Osteoblast (primary cell): ENCODE measurements at regions not wholly inside any gene's neighbourhood (a gene's known extent, or its start where the extent isn't known, plus 50 kb on each side); places are given as distances from the start of the nearest gene placed in this dataset.

Experiments
- DNase-seq: peaks from one replicate; pipeline ENCODE4 v3.0.0; 2011; ENCODE audit warnings: low spot score, mixed read lengths; ENCODE audit not compliant: insufficient read length; ENCODE audit errors: missing footprints
- H2AFZ ChIP-seq: 2 replicates; pipeline ENCODE4 v1.6.0; 2011; ENCODE audit warnings: mild to moderate bottlenecking, low read length
- H3K27ac ChIP-seq: 2 replicates; pipeline ENCODE4 v1.5.1; 2011; ENCODE audit warnings: mild to moderate bottlenecking, low read depth, low read length, moderate library complexity
- H3K27me3 ChIP-seq: 2 replicates; pipeline ENCODE4 v1.6.0; 2012; ENCODE audit warnings: mild to moderate bottlenecking, control low read depth, inconsistent platforms, low read length, moderate library complexity; ENCODE audit not compliant: insufficient read depth
- H3K36me3 ChIP-seq: 2 replicates; pipeline ENCODE4 v1.5.1; 2011; ENCODE audit warnings: mild to moderate bottlenecking, low read length, control low read depth, moderate library complexity; ENCODE audit not compliant: insufficient read depth
- H3K4me1 ChIP-seq: 2 replicates; pipeline ENCODE4 v1.5.1; 2011; ENCODE audit warnings: mild to moderate bottlenecking, low read length, control low read depth, moderate library complexity; ENCODE audit not compliant: insufficient read depth
- H3K4me2 ChIP-seq: 2 replicates; pipeline ENCODE4 v1.6.0; 2011; ENCODE audit warnings: mild to moderate bottlenecking, low read length; ENCODE audit not compliant: insufficient read depth
- H3K4me3 ChIP-seq: fragments of 200-600 bp; sonication (generic); 3 replicates; pipeline ENCODE4 v1.5.1; 2012; ENCODE audit warnings: mild to moderate bottlenecking, low read length, inconsistent platforms; ENCODE audit not compliant: insufficient read depth
- H3K79me2 ChIP-seq: 2 replicates; pipeline ENCODE4 v1.6.0; 2012; ENCODE audit warnings: mild to moderate bottlenecking, low read length, control low read depth, inconsistent platforms; ENCODE audit not compliant: insufficient read depth
- H3K9me3 ChIP-seq: 2 replicates; pipeline ENCODE4 v1.5.1; 2011; ENCODE audit warnings: low read depth, low read length, control low read depth
- H4K20me1 ChIP-seq: 2 replicates; pipeline ENCODE4 v1.6.0; 2012; ENCODE audit warnings: mild to moderate bottlenecking, low read length, control low read depth; ENCODE audit not compliant: insufficient read depth
- CTCF ChIP-seq: IDR thresholded peaks from 2 replicates; pipeline ENCODE4 v1.5.1; 2011; ENCODE audit warnings: mild to moderate bottlenecking, low read depth, low read length, moderate library complexity; ENCODE audit errors: extremely low read depth

- Histone ChIP-seq H3K36me3 (no peaks in the 10 kb centered on the region), H3K4me1 (no peaks in the 10 kb centered on the region), H3K79me2 (no peaks in the 10 kb centered on the region), H3K4me3 (no peak overlapping the region), H3K9me3 (no peaks in the 10 kb centered on the region), H3K27ac (no peak overlapping the region), H3K27me3 (no peaks in the 10 kb centered on the region), H2AFZ (no peak overlapping the region), H4K20me1 (no peaks in the 10 kb centered on the region), H3K4me2 (no peak overlapping the region)
- TF ChIP-seq CTCF, result no peak
- no peak for DNase-seq
Measured at GRCh38 chr20:54717983-54718382, 242.6 kb downstream of the DOK5 start.

GRCh38 chr20:54716790-54717189 lies 241.4 kb downstream of the DOK5 start:
- H2AFZ ChIP-seq, result no peak overlapping the region
- H3K27me3 ChIP-seq, result no peaks in the 10 kb centered on the region
- no peak overlapping the region for H3K4me2 ChIP-seq
- no peaks in the 10 kb centered on the region for H3K79me2 ChIP-seq
- H3K9me3 ChIP-seq, result no peaks in the 10 kb centered on the region
- no peak for DNase-seq
- no peak for TF ChIP-seq CTCF
- H3K36me3 ChIP-seq, result no peaks in the 10 kb centered on the region
- H3K4me1 ChIP-seq, result no peaks in the 10 kb centered on the region
- H3K27ac ChIP-seq, result no peak overlapping the region
- H4K20me1 ChIP-seq, result no peaks in the 10 kb centered on the region
- H3K4me3 ChIP-seq, result no peak overlapping the region

GRCh38 chr20:54716174-54716747 lies 240.9 kb downstream of the DOK5 start:
- H4K20me1 ChIP-seq, result no peaks in the 10 kb centered on the region
- no peak for TF ChIP-seq CTCF
- H3K4me3 ChIP-seq, result no peak overlapping the region
- no peaks in the 10 kb centered on the region for H3K9me3 ChIP-seq
- H3K36me3 ChIP-seq, result no peaks in the 10 kb centered on the region
- no peak overlapping the region for H2AFZ ChIP-seq
- no peaks in the 10 kb centered on the region for H3K27me3 ChIP-seq
- H3K79me2 ChIP-seq, result no peaks in the 10 kb centered on the region
- no peak for DNase-seq
- H3K27ac ChIP-seq, result no peak overlapping the region
- H3K4me1 ChIP-seq, result no peaks in the 10 kb centered on the region
- H3K4me2 ChIP-seq, result no peak overlapping the region

GRCh38 chr20:54714817-54715216 lies 239.4 kb downstream of the DOK5 start:
- no peak overlapping the region for H3K27ac ChIP-seq
- no peak for DNase-seq
- H3K4me3 ChIP-seq, result no peak overlapping the region
- H3K27me3 ChIP-seq, result no peaks in the 10 kb centered on the region
- H3K4me2 ChIP-seq, result no peak overlapping the region
- H3K79me2 ChIP-seq, result no peaks in the 10 kb centered on the region
- TF ChIP-seq CTCF, result no peak
- no peaks in the 10 kb centered on the region for H4K20me1 ChIP-seq
- H3K4me1 ChIP-seq, result no peaks in the 10 kb centered on the region
- no peak overlapping the region for H2AFZ ChIP-seq
- no peaks in the 10 kb centered on the region for H3K36me3 ChIP-seq
- no peaks in the 10 kb centered on the region for H3K9me3 ChIP-seq
